IMR-90 (cell line): ENCODE measurements at regions not wholly inside any gene's neighbourhood (a gene's known extent, or its start where the extent isn't known, plus 50 kb on each side); places are given as distances from the start of the nearest gene placed in this dataset.

Experiments
- ATAC-seq: fragments of 200-7000 bp; cut with Tn5 transposase; 2 replicates; pipeline ENCODE4 v1.9.1; 2020; ENCODE audit warnings: low read depth, mild to moderate bottlenecking, moderate library complexity
- BruUV-seq: library from RNA; stranded (reverse); fragments of 400-500 nt; replicated peaks from 2 replicates; lab custom pipeline; 2021; lab: Mats Ljungman, UMichigan
- CTCF ChIA-PET: fragments of 300-600 bp; formaldehyde crosslinking; extraction: SDS; loops from one replicate; lab custom pipeline; 2021; ENCODE audit warnings: antibody characterized with exemption; lab: Yijun Ruan, JAX
- POLR2A ChIA-PET: fragments of 300-600 bp; sonication (Branson Sonifier 250); formaldehyde crosslinking; loops from one replicate; lab custom pipeline; 2022; ENCODE audit warnings: antibody characterized with exemption; ENCODE audit not compliant: unreplicated experiment; lab: Charles Lee
- DNase-seq: peaks from one replicate; pipeline ENCODE4 v3.0.0; 2013
- H2AFZ ChIP-seq: replicated peaks from 2 replicates; pipeline ENCODE3; 2013; ENCODE audit warnings: low read length, mild to moderate bottlenecking; ENCODE audit not compliant: poor library complexity
- H2AK5ac ChIP-seq: 2 replicates; pipeline ENCODE4 v1.6.1; 2013; ENCODE audit warnings: low read depth, low read length, inconsistent platforms
- H2AK9ac ChIP-seq: replicated peaks from 2 replicates; pipeline ENCODE3; 2013; ENCODE audit warnings: mild to moderate bottlenecking, low read depth, low read length, moderate library complexity; ENCODE audit not compliant: poor library complexity
- H2BK120ac ChIP-seq: 2 replicates; pipeline ENCODE4 v1.6.1; 2013; ENCODE audit warnings: low read depth, low read length, inconsistent platforms
- H2BK15ac ChIP-seq: 3 replicates; pipeline ENCODE4 v1.6.1; 2013; ENCODE audit warnings: low read depth, low read length, inconsistent platforms
- H2BK20ac ChIP-seq: 2 replicates; pipeline ENCODE4 v1.6.1; 2013; ENCODE audit warnings: low read depth, mild to moderate bottlenecking, inconsistent platforms, low read length, moderate library complexity
- H2BK5ac ChIP-seq: 2 replicates; pipeline ENCODE4 v1.6.1; 2013; ENCODE audit warnings: mild to moderate bottlenecking, low read depth, low read length, inconsistent platforms; ENCODE audit not compliant: poor library complexity, severe bottlenecking
- H3K14ac ChIP-seq: replicated peaks from 2 replicates; pipeline ENCODE4 v1.6.1; 2013; ENCODE audit warnings: low read depth, low read length, inconsistent platforms
- H3K18ac ChIP-seq: 2 replicates; pipeline ENCODE4 v1.6.1; 2013; ENCODE audit warnings: low read depth, low read length, control low read depth
- H3K23ac ChIP-seq: 2 replicates; pipeline ENCODE4 v1.6.1; 2013; ENCODE audit warnings: low read depth, low read length, inconsistent platforms
- H3K27ac ChIP-seq: 2 replicates; pipeline ENCODE4 v1.5.1; 2013; ENCODE audit warnings: mild to moderate bottlenecking, control low read depth, low read length; ENCODE audit not compliant: insufficient read depth
- H3K27me3 ChIP-seq: 2 replicates; pipeline ENCODE4 v1.6.1; 2013; ENCODE audit warnings: low read length; ENCODE audit not compliant: control insufficient read depth, insufficient read depth
- H3K36me3 ChIP-seq: 2 replicates; pipeline ENCODE4 v1.6.1; 2013; ENCODE audit warnings: low read length, mixed read lengths; ENCODE audit not compliant: control insufficient read depth, insufficient read depth
- H3K4ac ChIP-seq: 2 replicates; pipeline ENCODE4 v1.6.1; 2013; ENCODE audit warnings: low read depth, low read length, inconsistent platforms
- H3K4me1 ChIP-seq: 2 replicates; pipeline ENCODE4 v1.6.1; 2013; ENCODE audit warnings: low read length, mixed read lengths; ENCODE audit not compliant: control insufficient read depth, insufficient read depth
- H3K4me2 ChIP-seq: 2 replicates; pipeline ENCODE4 v1.6.1; 2013; ENCODE audit warnings: low read depth, mild to moderate bottlenecking, control low read depth, low read length, moderate library complexity
- H3K4me3 ChIP-seq: 2 replicates; pipeline ENCODE4 v1.5.1; 2013; ENCODE audit warnings: low read depth, mild to moderate bottlenecking, control low read depth, low read length, moderate library complexity; ENCODE audit not compliant: insufficient read depth
- H3K56ac ChIP-seq: 2 replicates; pipeline ENCODE4 v1.6.1; 2013; ENCODE audit warnings: low read length, inconsistent platforms; ENCODE audit not compliant: insufficient read depth; ENCODE audit errors: extremely low read depth
- H3K79me1 ChIP-seq, 2 experiments: 2 replicates each; pipeline ENCODE4 v1.6.1; 2013; ENCODE audit warnings: low read length in 2 of 2, inconsistent platforms in 1 of 2, low read depth in 1 of 2
- H3K9ac ChIP-seq: 2 replicates; pipeline ENCODE4 v1.6.1; 2013; ENCODE audit warnings: low read depth, low read length, control low read depth
- H3K9me1 ChIP-seq: 2 replicates; pipeline ENCODE4 v1.6.1; 2013; ENCODE audit warnings: low read length, inconsistent platforms; ENCODE audit not compliant: insufficient read depth
- H3K9me3 ChIP-seq: 2 replicates; pipeline ENCODE4 v1.6.1; 2013; ENCODE audit warnings: low read length; ENCODE audit not compliant: control insufficient read depth, insufficient read depth
- H4K20me1 ChIP-seq: 2 replicates; pipeline ENCODE4 v1.6.1; 2013; ENCODE audit warnings: low read length, inconsistent platforms; ENCODE audit not compliant: insufficient read depth
- H4K5ac ChIP-seq: 2 replicates; pipeline ENCODE4 v1.6.1; 2013; ENCODE audit warnings: mild to moderate bottlenecking, low read depth, low read length, control low read depth
- H4K8ac ChIP-seq, 2 experiments: 2 replicates each; pipeline ENCODE4 v1.6.1; 2013; ENCODE audit warnings: low read depth in 2 of 2, low read length in 2 of 2, control low read depth in 1 of 2, inconsistent platforms in 1 of 2
- H4K91ac ChIP-seq: 2 replicates; pipeline ENCODE4 v1.6.1; 2013; ENCODE audit warnings: low read depth, low read length, inconsistent platforms; ENCODE audit not compliant: insufficient read depth
- BHLHE40 ChIP-seq: fragments of 150-350 bp; IDR thresholded peaks from 2 replicates; pipeline ENCODE4 v1.6.1; 2016; ENCODE audit warnings: mild to moderate bottlenecking, low read depth, low read length
- CTCF ChIP-seq: conservative IDR thresholded peaks from 2 replicates; pipeline ENCODE4 v1.5.1; 2012; ENCODE audit warnings: mild to moderate bottlenecking, low read depth, low read length, improper control_type of control experiment
- ELK1 ChIP-seq: fragments of 150-350 bp; IDR thresholded peaks from 2 replicates; pipeline ENCODE4 v1.6.1; 2016; ENCODE audit warnings: low read depth, mild to moderate bottlenecking, low read length, moderate library complexity, borderline replicate concordance
- MAZ ChIP-seq: IDR thresholded peaks from 2 replicates; pipeline ENCODE4 v1.6.1; 2012; ENCODE audit warnings: low read depth, mild to moderate bottlenecking, low read length, improper control_type of control experiment, moderate library complexity, borderline replicate concordance
- MXI1 ChIP-seq: IDR thresholded peaks from 2 replicates; pipeline ENCODE4 v1.6.1; 2012; ENCODE audit warnings: low read depth, mild to moderate bottlenecking, low read length, moderate library complexity, borderline replicate concordance
- NFE2L2 ChIP-seq: fragments of 150-350 bp; IDR thresholded peaks from 2 replicates; pipeline ENCODE4 v1.6.1; 2016; ENCODE audit warnings: low read depth, mild to moderate bottlenecking, low read length
- POLR2A ChIP-seq: IDR thresholded peaks from 2 replicates; pipeline ENCODE4 v1.6.1; 2012; ENCODE audit warnings: mild to moderate bottlenecking, low read depth, low read length
- RAD21 ChIP-seq: IDR thresholded peaks from 2 replicates; pipeline ENCODE4 v1.6.1; 2012; ENCODE audit warnings: low read length, improper control_type of control experiment
- RCOR1 ChIP-seq: IDR thresholded peaks from 2 replicates; pipeline ENCODE4 v1.6.1; 2012; ENCODE audit warnings: mild to moderate bottlenecking, low read length, improper control_type of control experiment; ENCODE audit not compliant: insufficient replicate concordance
- RFX5 ChIP-seq: IDR thresholded peaks from 2 replicates; pipeline ENCODE4 v1.8.0; 2012; ENCODE audit warnings: low read depth, mild to moderate bottlenecking, low read length, moderate library complexity
- SMC3 ChIP-seq: fragments of 150-350 bp; IDR thresholded peaks from 2 replicates; pipeline ENCODE4 v1.6.1; 2016; ENCODE audit warnings: low read depth, mild to moderate bottlenecking, antibody characterized with exemption, low read length, moderate library complexity
- USF2 ChIP-seq: fragments of 150-350 bp; IDR thresholded peaks from 2 replicates; pipeline ENCODE4 v1.6.1; 2017; ENCODE audit warnings: mild to moderate bottlenecking, antibody characterized with exemption, low read length, low read depth
- dilution Hi-C: fragments of 300-500 bp; cut with HindIII; formaldehyde crosslinking; loops from one replicate; pipeline ENCODE4 v1.14.3; 2018; ENCODE audit warnings: low sequenced_read_pairs; ENCODE audit not compliant: unreplicated experiment
- in situ Hi-C: fragments of 300-500 bp; cut with MboI; formaldehyde crosslinking; loops from 3 replicates; pipeline ENCODE4 v1.14.3; 2019; ENCODE audit warnings: low sequenced_read_pairs, inconsistent platforms, mixed read lengths
- intact Hi-C: fragments of 100-400 bp; cut with micrococcal nuclease; formaldehyde crosslinking; loops from 2 replicates; pipeline ENCODE4 v1.10.0; 2022

GRCh38 chr3:170734043-170734734 is 135.8 kb downstream of the RPL22L1 start (continued):
- TF ChIP-seq BHLHE40: no peak

- Histone ChIP-seq H3K4me2 (no peak overlapping the region; the same call in 1 of the 2 replicates), H3K56ac (no peak overlapping the region), H2BK120ac (peak overlapping the region; percentile 80; the same call in 1 of the 2 replicates), H3K4ac (peak overlapping the region; percentile 58; the same call in 1 of the 2 replicates), H4K20me1 (no peaks in the 10 kb centered on the region), H3K9ac (no peak overlapping the region; the same call in 1 of the 2 replicates), H3K27me3 (no peaks in the 10 kb centered on the region), H4K5ac (peak overlapping the region; percentile 67; the same call in 1 of the 2 replicates), H3K4me3 (no peak overlapping the region), H4K91ac (peak overlapping the region; percentile 70), H2BK15ac (peak overlapping the region; percentile 83; the same call in 1 of the 3 replicates), H3K79me1 (peaks cover 0 to 8% of the 10 kb centered on the region in 2 experiments; a peak in 2 of 4 replicates), H2BK20ac (peak overlapping the region; percentile 84), H3K27ac (peak overlapping the region; percentile 58; the same call in 1 of the 2 replicates), H3K9me3 (no peaks in the 10 kb centered on the region), H2AK9ac (no peak overlapping the region), H2BK5ac (peak overlapping the region; percentile 79), H3K14ac (peak overlapping the region; percentile 83), H3K18ac (peak overlapping the region; percentile 82; the same call in 1 of the 2 replicates), H2AFZ (no peak overlapping the region), H3K36me3 (no peaks in the 10 kb centered on the region), H2AK5ac (no peak overlapping the region), H3K4me1 (peaks cover 15% of the 10 kb centered on the region), H4K8ac (peak overlapping the region; percentile 35 to 46; a peak in 3 of 4 replicates), H3K23ac (peak overlapping the region; percentile 51; the same call in 1 of the 2 replicates), H3K9me1 (peaks cover 13% of the 10 kb centered on the region)
- ChIA-PET CTCF (no interaction called here), POLR2A (no interaction called here)
- DNase-seq: no peak
- intact Hi-C loops: no loop called here
- no peak; the same call in 1 of the 2 replicates for ATAC-seq
- dilution Hi-C loops: no loop called here
- in situ Hi-C loops: no loop called here
- BruUV-seq: no TSS peak
- TF ChIP-seq MAZ (no peak), RCOR1 (no peak), USF2 (no peak), POLR2A (no peak), ELK1 (no peak), MXI1 (no peak), RFX5 (no peak), RAD21 (no peak), NFE2L2 (no peak), CTCF (no peak), SMC3 (no peak)
These were observed 137.2 kb downstream of the RPL22L1 start for GRCh38 chr3:170732660-170733245.
